ENCODE measurements at regions not wholly inside any gene's neighbourhood (a gene's known extent, or its start where the extent isn't known, plus 50 kb on each side); places are given as distances from the start of the nearest gene placed in this dataset.
"Not testable (repeated sequence)": the region's sequence is repeated elsewhere in the genome, so short reads cannot be mapped to it uniquely, and the experiment has no call there.

GRCh38 chr16:29310852-29311314 lies 95.6 kb downstream of the NPIPB11 start (continued):
- TF ChIP-seq ZNF324 (tag by site-specific recombination; IDR thresholded peaks at IDR 0.05) (no peak), ZNF423 (tag by site-specific recombination; IDR thresholded peaks at IDR 0.05) (no peak), PATZ1 (tag by site-specific recombination; IDR thresholded peaks at IDR 0.05) (no peak), ZNF184 (tag by site-specific recombination; IDR thresholded peaks at IDR 0.05) (no peak), ZNF140 (tag by site-specific recombination; IDR thresholded peaks at IDR 0.05) (no peak), ZNF280D (tag by site-specific recombination; IDR thresholded peaks at IDR 0.05) (no peak), ZNF521 (tag by site-specific recombination; IDR thresholded peaks at IDR 0.05) (no peak), ZNF645 (tag by site-specific recombination; IDR thresholded peaks at IDR 0.05) (no peak), ZNF843 (tag by site-specific recombination; IDR thresholded peaks at IDR 0.05) (no peak)

GRCh38 chr16:29310243-29310642 lies 96.3 kb downstream of the NPIPB11 start:
- H3K4me1 ChIP-seq (ENCODE audit: control insufficient read depth, insufficient read depth, low read length); H3K9me3 ChIP-seq (ENCODE audit: control insufficient read depth, insufficient read depth, low read depth, low read length); POLR2A ChIA-PET; CTCF ChIA-PET; H3K4me3 ChIP-seq (ENCODE audit: low read depth, low read length); H3K36me3 ChIP-seq (ENCODE audit: control insufficient read depth in 2 of 2, insufficient read depth in 1 of 2, low read length in 2 of 2); H3K27ac ChIP-seq (ENCODE audit: extremely low read depth, low read depth, low read length): not testable (repeated sequence)

GRCh38 chr16:29309601-29310000 lies 96.9 kb downstream of the NPIPB11 start:
- CTCF ChIA-PET; H3K4me3 ChIP-seq (ENCODE audit: low read depth, low read length); H3K36me3 ChIP-seq (ENCODE audit: control insufficient read depth in 2 of 2, insufficient read depth in 1 of 2, low read length in 2 of 2); H3K4me1 ChIP-seq (ENCODE audit: control insufficient read depth, insufficient read depth, low read length); H3K27ac ChIP-seq (ENCODE audit: extremely low read depth, low read depth, low read length); H3K9me3 ChIP-seq (ENCODE audit: control insufficient read depth, insufficient read depth, low read depth, low read length); POLR2A ChIA-PET: not testable (repeated sequence)

GRCh38 chr16:29308644-29309546 lies 97.6 kb downstream of the NPIPB11 start:
- ChIA-PET POLR2A (no interaction called here), CTCF (no interaction called here)
- H3K27ac ChIP-seq (ENCODE audit: extremely low read depth, low read depth, low read length): no peak overlapping the region
- H3K4me3 ChIP-seq (ENCODE audit: low read depth, low read length): no peak overlapping the region
- no peaks in the 10 kb centered on the region for H3K9me3 ChIP-seq (ENCODE audit: control insufficient read depth, insufficient read depth, low read depth, low read length)
- no peaks in the 10 kb centered on the region for H3K36me3 ChIP-seq (ENCODE audit: control insufficient read depth in 2 of 2, insufficient read depth in 1 of 2, low read length in 2 of 2)
- H3K4me1 ChIP-seq (ENCODE audit: control insufficient read depth, insufficient read depth, low read length): no peaks in the 10 kb centered on the region
- TF ChIP-seq HIC1 (tag by site-specific recombination; IDR thresholded peaks at IDR 0.05) (peak; percentile 84), ZNF223 (tag by site-specific recombination; IDR thresholded peaks at IDR 0.05) (peak; percentile 74; the same call in 1 of the 2 replicates), ZNF555 (tag by site-specific recombination; conservative IDR thresholded peaks at IDR 0.05) (no peak), ZFP69B (tag by site-specific recombination; IDR thresholded peaks at IDR 0.05) (no peak), ZNF701 (tag by site-specific recombination; IDR thresholded peaks at IDR 0.05) (no peak), SCRT2 (tag by site-specific recombination; IDR thresholded peaks at IDR 0.05) (no peak), ZNF335 (tag by site-specific recombination; conservative IDR thresholded peaks at IDR 0.05) (no peak), KLF8 (tag by site-specific recombination; IDR thresholded peaks at IDR 0.05) (no peak), ZFP37 (tag by site-specific recombination; IDR thresholded peaks at IDR 0.05) (no peak)
